HepG2 (cell line): ENCODE measurements at regions not wholly inside any gene's neighbourhood (a gene's known extent, or its start where the extent isn't known, plus 50 kb on each side); places are given as distances from the start of the nearest gene placed in this dataset.

ENCODE experiments used
- ATAC-seq: fragments of 200-7000 bp; cut with Tn5 transposase; 3 replicates; pipeline ENCODE4 v1.9.1; 2020; ENCODE audit warnings: mild to moderate bottlenecking, moderate library complexity
- BruUV-seq: library from RNA; stranded (reverse); fragments of 400-500 nt; replicated peaks from 2 replicates; lab custom pipeline; 2021; lab: Mats Ljungman, UMichigan
- CTCF ChIA-PET: fragments of 300-600 bp; formaldehyde crosslinking; extraction: SDS; loops from one replicate; lab custom pipeline; 2021; ENCODE audit warnings: low total read pairs, inconsistent platforms, low intra/inter-chr PET ratio; lab: Yijun Ruan, JAX
- POLR2A ChIA-PET: fragments of 350-600 bp; sonication (Branson Sonifier 250); formaldehyde crosslinking; loops from one replicate; lab custom pipeline; 2020; ENCODE audit warnings: antibody characterized with exemption, inconsistent platforms; lab: Yijun Ruan, JAX
- DNase-seq: peaks from one replicate; pipeline ENCODE4 v3.0.0-alpha.2; 2015; ENCODE audit warnings: low spot score
- FAIRE-seq: peaks from 3 replicates; lab custom pipeline; 2011; peaks lifted over from hg19 to GRCh38; lab: Jason Lieb, UNC
- H2AFZ ChIP-seq: one replicate; pipeline ENCODE4 v1.6.1; 2011; ENCODE audit warnings: low read length, inconsistent platforms
- H3K27ac ChIP-seq: fragments of 300-600 bp; 3 replicates; pipeline ENCODE4 v1.8.0; 2011; ENCODE audit warnings: mixed run types, mild to moderate bottlenecking, mixed read lengths, low read length, inconsistent platforms; ENCODE audit not compliant: insufficient read depth; ENCODE audit errors: extremely low read length
- H3K27me3 ChIP-seq, 2 experiments: fragments of 200-600 bp in 1 of 2; 2 replicates in 1 of 2; 3 replicates in 1 of 2; pipeline versions ENCODE4 v1.6.0 to v1.8.0; 2011; ENCODE audit warnings: low read length in 2 of 2, mild to moderate bottlenecking in 2 of 2, moderate library complexity in 2 of 2, inconsistent platforms in 1 of 2; ENCODE audit not compliant: insufficient read depth in 2 of 2, control insufficient read depth in 1 of 2
- H3K36me3 ChIP-seq, 2 experiments: fragments of 200-600 bp in 1 of 2; replicated peaks in 1 of 2; 2 replicates in 1 of 2; 3 replicates in 1 of 2; pipeline versions ENCODE4 v1.5.1 to v1.8.0; 2011; ENCODE audit warnings: low read length in 2 of 2, inconsistent platforms in 1 of 2; ENCODE audit not compliant: insufficient read depth in 2 of 2, control insufficient read depth in 1 of 2
- H3K4me1 ChIP-seq: 2 replicates; pipeline ENCODE4 v1.5.1; 2012; ENCODE audit warnings: low read length, inconsistent platforms; ENCODE audit not compliant: insufficient read depth
- H3K4me2 ChIP-seq: 2 replicates; pipeline ENCODE4 v1.6.0; 2011; ENCODE audit warnings: low read depth, low read length, inconsistent platforms
- H3K4me3 ChIP-seq, 3 experiments: fragments of 200-600 bp in 1 of 3; sonication (generic), shearing (Covaris generic) in 1 of 3; replicated peaks in 1 of 3; 2 replicates each; pipeline ENCODE4 v1.5.1; 2011 to 2016; ENCODE audit warnings: low read length in 3 of 3, inconsistent platforms in 2 of 3, low read depth in 2 of 3, mild to moderate bottlenecking in 2 of 3, control low read depth in 1 of 3, mixed read lengths in 1 of 3; ENCODE audit not compliant: insufficient read depth in 1 of 3
- H3K79me2 ChIP-seq: one replicate; pipeline ENCODE4 v1.6.1; 2011; ENCODE audit warnings: low read length, inconsistent platforms; ENCODE audit not compliant: insufficient read depth
- H3K9ac ChIP-seq: 2 replicates; pipeline ENCODE4 v1.6.0; 2011; ENCODE audit warnings: mild to moderate bottlenecking, low read depth, low read length, inconsistent platforms; ENCODE audit not compliant: insufficient read depth
- H3K9me3 ChIP-seq: 2 replicates; pipeline ENCODE4 v1.5.1; 2012; ENCODE audit warnings: mild to moderate bottlenecking, low read length
- H4K20me1 ChIP-seq: 2 replicates; pipeline ENCODE4 v1.6.0; 2011; ENCODE audit warnings: inconsistent platforms, mild to moderate bottlenecking, low read length, moderate library complexity; ENCODE audit not compliant: insufficient read depth
- CCAR2 ChIP-seq: fragments of 200-400 bp; formaldehyde crosslinking; optimal IDR thresholded peaks from 2 replicates; pipeline ENCODE3; 2018; ENCODE audit warnings: low read depth, mild to moderate bottlenecking, low read length, moderate library complexity
- CREB3 ChIP-seq: sonication (generic); formaldehyde crosslinking; IDR thresholded peaks from 2 replicates; pipeline ENCODE4 v1.5.0; 2020; ENCODE audit warnings: missing genetic modification reagents
- CREBL2 ChIP-seq: sonication (generic); formaldehyde crosslinking; IDR thresholded peaks from 2 replicates; pipeline ENCODE4 v1.8.1; 2023; ENCODE audit warnings: missing genetic modification reagents, mild to moderate bottlenecking, borderline replicate concordance
- DNMT3B ChIP-seq: conservative IDR thresholded peaks from 2 replicates; pipeline ENCODE4 v1.6.1; 2016; ENCODE audit warnings: missing biosample characterization, control low read depth
- KLF9 ChIP-seq: IDR thresholded peaks from 2 replicates; pipeline ENCODE4 v1.6.1; 2016; ENCODE audit warnings: low read depth
- NFE2L2 ChIP-seq: fragments of 150-350 bp; IDR thresholded peaks from 2 replicates; pipeline ENCODE4 v1.6.1; 2014; ENCODE audit warnings: low read length
- REPIN1 ChIP-seq: sonication (generic); formaldehyde crosslinking; IDR thresholded peaks from 2 replicates; pipeline ENCODE4 v1.8.0; 2022; ENCODE audit warnings: missing genetic modification reagents, low read depth, mild to moderate bottlenecking, borderline replicate concordance
- SMYD3 ChIP-seq: sonication (generic); formaldehyde crosslinking; IDR thresholded peaks from 2 replicates; pipeline ENCODE4 v1.8.1; 2023; ENCODE audit warnings: mild to moderate bottlenecking, missing genetic modification reagents
- SSRP1 ChIP-seq: IDR thresholded peaks from 2 replicates; pipeline ENCODE4 v1.6.1; 2016; ENCODE audit warnings: control low read depth
- STAT6 ChIP-seq: sonication (generic); formaldehyde crosslinking; IDR thresholded peaks from 2 replicates; pipeline ENCODE4 v1.4.0; 2020; ENCODE audit warnings: missing genetic modification reagents, mild to moderate bottlenecking, borderline replicate concordance
- TFE3 ChIP-seq: IDR thresholded peaks from 2 replicates; pipeline ENCODE4 v1.6.1; 2016
- ZBTB10 ChIP-seq: sonication (generic); formaldehyde crosslinking; IDR thresholded peaks from 2 replicates; pipeline ENCODE4 v1.4.0; 2020; ENCODE audit warnings: missing genetic modification reagents, borderline replicate concordance
- ZNF607 ChIP-seq: sonication (generic); formaldehyde crosslinking; IDR thresholded peaks from 2 replicates; pipeline ENCODE4 v1.5.1; 2020; ENCODE audit warnings: missing genetic modification reagents, mild to moderate bottlenecking, borderline replicate concordance
- ZNF720 ChIP-seq: sonication (generic); formaldehyde crosslinking; IDR thresholded peaks from 2 replicates; pipeline ENCODE4 v1.4.0; 2020; ENCODE audit warnings: missing genetic modification reagents
- ZNF816 ChIP-seq: sonication (generic); formaldehyde crosslinking; IDR thresholded peaks from 2 replicates; pipeline ENCODE4 v1.8.0; 2022; ENCODE audit warnings: missing genetic modification reagents, mild to moderate bottlenecking, borderline replicate concordance
- ZNF878 ChIP-seq: sonication (generic); formaldehyde crosslinking; IDR thresholded peaks from 2 replicates; pipeline ENCODE4 v1.8.1; 2023; ENCODE audit warnings: mild to moderate bottlenecking, missing genetic modification reagents, moderate library complexity
- WGBS: methylation state at CpG from one replicate; pipeline ENCODE4 v1.1.6; 2017; ENCODE audit warnings: low lambda C conversion rate; 5-methylcytosine and 5-hydroxymethylcytosine counted together
- in situ Hi-C: cut with HindIII; loops from 2 replicates; pipeline ENCODE4 v1.10.0; 2017; ENCODE audit warnings: low pct_unique_long_range_greater_than_20kb; ENCODE audit not compliant: extremely low pct_ligation_motif_present
- intact Hi-C: fragments of 100-400 bp; cut with micrococcal nuclease; formaldehyde crosslinking; loops from one replicate; pipeline ENCODE4 v1.10.0; 2022; ENCODE audit not compliant: unreplicated experiment

- TF ChIP-seq ZBTB10 (CRISPR knock-in tag) (no peak), ZNF720 (CRISPR knock-in tag) (no peak), CCAR2 (no peak)
These were observed 191.5 kb upstream of the SLC24A5 start (continued) for GRCh38 chr15:47929138-47929803.

GRCh38 chr15:47932261-47932660, 188.5 kb upstream of the SLC24A5 start:
- intact Hi-C loops (no loop called here), in situ Hi-C loops (no loop called here)
- no peaks in the 10 kb centered on the region; a peak in 1 of 5 replicates for H3K27me3 ChIP-seq
- POLR2A ChIA-PET, result no interaction called here
- H3K9me3 ChIP-seq, result peaks cover 66% of the 10 kb centered on the region
- no peak for FAIRE-seq
- no peaks in the 10 kb centered on the region for H4K20me1 ChIP-seq
- CTCF ChIA-PET, result no interaction called here
- DNase-seq, result no peak
- H3K79me2 ChIP-seq, result no peaks in the 10 kb centered on the region
- no peak overlapping the region for H3K4me3 ChIP-seq
- no peak for ATAC-seq
- BruUV-seq, result no TSS peak
- H3K27ac ChIP-seq, result no peak overlapping the region
- 0% methylated on average over 3 of the region's 3 CpGs for WGBS
- no peaks in the 10 kb centered on the region for H3K36me3 ChIP-seq
- H3K4me1 ChIP-seq, result no peaks in the 10 kb centered on the region
- H3K4me2 ChIP-seq, result no peak overlapping the region
- no peak overlapping the region for H3K9ac ChIP-seq
- H2AFZ ChIP-seq, result no peak overlapping the region
- TF ChIP-seq SMYD3 (no peak), ZNF816 (no peak), CREB3 (CRISPR knock-in tag) (no peak), TFE3 (no peak), ZNF607 (CRISPR knock-in tag) (no peak), NFE2L2 (no peak), CREBL2 (CRISPR knock-in tag) (no peak), REPIN1 (no peak), DNMT3B (CRISPR knock-in tag) (no peak), SSRP1 (CRISPR knock-in tag) (no peak), STAT6 (CRISPR knock-in tag) (no peak), KLF9 (CRISPR knock-in tag) (no peak), ZNF878 (CRISPR knock-in tag) (no peak)
